ENCODE measurements at regions not wholly inside any gene's neighbourhood (a gene's known extent, or its start where the extent isn't known, plus 50 kb on each side); places are given as distances from the start of the nearest gene placed in this dataset.

- no peak for DNase-seq (ENCODE audit: low read depth)
- no peak overlapping the region for H3K4me3 ChIP-seq (ENCODE audit: low read length)
- TF ChIP-seq CTCF (IDR thresholded peaks at IDR 0.05; ENCODE audit: insufficient read depth, low read depth, low read length, missing control alignments), result no peak
Observed at GRCh38 chrX:12021698-12022097, 116.6 kb upstream of the FRMPD4 start.

- no peak for DNase-seq (ENCODE audit: low read depth)
Observed at GRCh38 chrX:12026481-12026880, 111.8 kb upstream of the FRMPD4 start.

GRCh38 chrX:12032082-12032481 lies 106.2 kb upstream of the FRMPD4 start:
- no peak overlapping the region for H3K4me3 ChIP-seq (ENCODE audit: low read length)
- no peak for DNase-seq (ENCODE audit: low read depth)
- TF ChIP-seq CTCF (IDR thresholded peaks at IDR 0.05; ENCODE audit: insufficient read depth, low read depth, low read length, missing control alignments), result no peak

More at GRCh38 chrX:12026481-12026880, 111.8 kb upstream of the FRMPD4 start:
- TF ChIP-seq CTCF (IDR thresholded peaks at IDR 0.05; ENCODE audit: insufficient read depth, low read depth, low read length, missing control alignments), result no peak
- H3K4me3 ChIP-seq (ENCODE audit: low read length), result no peak overlapping the region

- DNase-seq (ENCODE audit: low read depth), result no peak
- H3K4me3 ChIP-seq (ENCODE audit: low read length), result no peak overlapping the region
- no peak for TF ChIP-seq CTCF (IDR thresholded peaks at IDR 0.05; ENCODE audit: insufficient read depth, low read depth, low read length, missing control alignments)
Observed at GRCh38 chrX:12034741-12035140, 103.5 kb upstream of the FRMPD4 start.

- H3K4me3 ChIP-seq (ENCODE audit: low read length), result no peak overlapping the region
- no peak for DNase-seq (ENCODE audit: low read depth)
- TF ChIP-seq CTCF (IDR thresholded peaks at IDR 0.05; ENCODE audit: insufficient read depth, low read depth, low read length, missing control alignments), result no peak
Observed at GRCh38 chrX:12042615-12043014, 95.7 kb upstream of the FRMPD4 start.

GRCh38 chrX:12052109-12052508 lies 86.2 kb upstream of the FRMPD4 start:
- H3K4me3 ChIP-seq (ENCODE audit: low read length), result no peak overlapping the region
- no peak for TF ChIP-seq CTCF (IDR thresholded peaks at IDR 0.05; ENCODE audit: insufficient read depth, low read depth, low read length, missing control alignments)
- DNase-seq (ENCODE audit: low read depth), result no peak

- no peak for TF ChIP-seq CTCF (IDR thresholded peaks at IDR 0.05; ENCODE audit: insufficient read depth, low read depth, low read length, missing control alignments)
- peak; percentile 44 for DNase-seq (ENCODE audit: low read depth)
- no peak overlapping the region for H3K4me3 ChIP-seq (ENCODE audit: low read length)
Observed at GRCh38 chrX:12058087-12058486, 80.2 kb upstream of the FRMPD4 start.
